ENCODE measurements at regions not wholly inside any gene's neighbourhood (a gene's known extent, or its start where the extent isn't known, plus 50 kb on each side); places are given as distances from the start of the nearest gene placed in this dataset.

DNA sequence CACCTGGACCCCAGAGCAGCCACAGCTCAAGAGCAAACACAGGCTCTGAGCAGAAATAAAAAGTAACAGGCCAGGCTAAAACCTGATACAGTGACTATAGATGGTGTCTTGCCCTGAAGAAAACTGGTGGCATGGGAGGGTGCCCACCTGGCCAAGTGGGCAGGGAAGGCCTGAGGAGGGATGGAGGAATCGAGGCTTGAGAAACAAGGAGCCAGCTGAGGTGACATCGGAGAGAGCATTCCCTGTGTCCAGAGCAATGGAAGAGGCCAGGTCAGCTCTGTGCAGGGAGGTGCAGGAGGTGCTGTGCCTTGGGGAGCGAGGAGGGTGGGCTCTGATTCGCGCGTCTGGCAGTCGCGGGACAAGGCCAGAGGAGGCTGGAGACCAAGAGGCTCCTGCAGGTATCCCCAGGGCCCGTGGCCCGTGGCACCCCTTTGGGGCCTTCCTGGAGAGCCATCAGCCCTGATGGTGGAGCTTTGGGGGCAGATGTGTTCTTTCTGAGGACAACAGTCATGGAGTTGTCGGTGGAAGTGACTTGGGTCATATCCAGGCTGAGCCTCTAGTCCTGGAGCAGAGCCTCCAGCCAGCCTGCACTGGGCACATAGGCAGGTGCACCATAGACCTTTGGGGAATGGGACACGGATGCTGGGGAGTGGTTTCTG, 56.1 kb downstream of the PLXNA1 start:
- DNase-seq: no peak
- Histone ChIP-seq H3K9me3 (ENCODE audit: control extremely low read depth in 1 of 3, control insufficient read depth in 2 of 3, insufficient read depth in 1 of 3, low read length in 2 of 3) (peaks cover 0 to under 1% (median 0%) of the 10 kb centered on the region in 3 donors), H3K79me2 (ENCODE audit: control insufficient read depth, insufficient read depth, low read length) (no peaks in the 10 kb centered on the region), H3K27me3 (replicated peaks in 1 of 4; ENCODE audit: control extremely low read depth in 1 of 4, control insufficient read depth in 3 of 4, insufficient read depth in 4 of 4, low read length in 3 of 4) (no peaks in the 10 kb centered on the region), H3K4me1 (ENCODE audit: control insufficient read depth in 2 of 2, insufficient read depth in 2 of 2, low read length in 2 of 2) (no peaks in the 10 kb centered on the region), H3K9ac (ENCODE audit: low read length) (no peak overlapping the region), H3K27ac (ENCODE audit: low read length in 2 of 2) (no peak overlapping the region), H4K20me1 (ENCODE audit: control insufficient read depth, insufficient read depth, low read length, poor library complexity, severe bottlenecking) (no peaks in the 10 kb centered on the region), H3K4me3 (ENCODE audit: control extremely low read depth in 1 of 5, extremely low read depth in 1 of 5, insufficient read depth in 1 of 5, low read depth in 2 of 5, low read length in 4 of 5) (no peak overlapping the region), H3K36me3 (replicated peaks in 1 of 2; ENCODE audit: control extremely low read depth in 1 of 2, control insufficient read depth in 1 of 2, extremely low read depth in 1 of 2, insufficient read depth in 2 of 2, low read length in 1 of 2) (no peaks in the 10 kb centered on the region), H3K4me2 (replicated peaks; ENCODE audit: low read depth, low read length, poor library complexity, severe bottlenecking) (no peak overlapping the region), H2AFZ (ENCODE audit: insufficient read depth, low read depth, low read length, poor library complexity, severe bottlenecking) (no peak overlapping the region)
- Mint-ChIP-seq H3K4me1 (no peaks in the 10 kb centered on the region), H3K27me3 (no peaks in the 10 kb centered on the region), H3K27ac (no peak overlapping the region), H3K4me3 (no peak overlapping the region), H3K9me3 (ENCODE audit: insufficient read depth) (no peaks in the 10 kb centered on the region)
- intact Hi-C loops (cut with micrococcal nuclease): no loop called here
- TF ChIP-seq EZH2 (IDR thresholded peaks at IDR 0.05; ENCODE audit: borderline replicate concordance, insufficient read depth, low read depth, low read length, poor library complexity, severe bottlenecking): no peak
- TF ChIP-seq, protein P1, sequence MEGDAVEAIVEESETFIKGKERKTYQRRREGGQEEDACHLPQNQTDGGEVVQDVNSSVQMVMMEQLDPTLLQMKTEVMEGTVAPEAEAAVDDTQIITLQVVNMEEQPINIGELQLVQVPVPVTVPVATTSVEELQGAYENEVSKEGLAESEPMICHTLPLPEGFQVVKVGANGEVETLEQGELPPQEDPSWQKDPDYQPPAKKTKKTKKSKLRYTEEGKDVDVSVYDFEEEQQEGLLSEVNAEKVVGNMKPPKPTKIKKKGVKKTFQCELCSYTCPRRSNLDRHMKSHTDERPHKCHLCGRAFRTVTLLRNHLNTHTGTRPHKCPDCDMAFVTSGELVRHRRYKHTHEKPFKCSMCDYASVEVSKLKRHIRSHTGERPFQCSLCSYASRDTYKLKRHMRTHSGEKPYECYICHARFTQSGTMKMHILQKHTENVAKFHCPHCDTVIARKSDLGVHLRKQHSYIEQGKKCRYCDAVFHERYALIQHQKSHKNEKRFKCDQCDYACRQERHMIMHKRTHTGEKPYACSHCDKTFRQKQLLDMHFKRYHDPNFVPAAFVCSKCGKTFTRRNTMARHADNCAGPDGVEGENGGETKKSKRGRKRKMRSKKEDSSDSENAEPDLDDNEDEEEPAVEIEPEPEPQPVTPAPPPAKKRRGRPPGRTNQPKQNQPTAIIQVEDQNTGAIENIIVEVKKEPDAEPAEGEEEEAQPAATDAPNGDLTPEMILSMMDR (IDR thresholded peaks at IDR 0.05): no peak
- ChIA-PET POLR2A (no interaction called here), CTCF (no interaction called here)
- ATAC-seq (ENCODE audit: low read depth): no peak
- 82% methylated on average over 12 of the region's 12 CpGs for WGBS (ENCODE audit: insufficient coverage)

DNA sequence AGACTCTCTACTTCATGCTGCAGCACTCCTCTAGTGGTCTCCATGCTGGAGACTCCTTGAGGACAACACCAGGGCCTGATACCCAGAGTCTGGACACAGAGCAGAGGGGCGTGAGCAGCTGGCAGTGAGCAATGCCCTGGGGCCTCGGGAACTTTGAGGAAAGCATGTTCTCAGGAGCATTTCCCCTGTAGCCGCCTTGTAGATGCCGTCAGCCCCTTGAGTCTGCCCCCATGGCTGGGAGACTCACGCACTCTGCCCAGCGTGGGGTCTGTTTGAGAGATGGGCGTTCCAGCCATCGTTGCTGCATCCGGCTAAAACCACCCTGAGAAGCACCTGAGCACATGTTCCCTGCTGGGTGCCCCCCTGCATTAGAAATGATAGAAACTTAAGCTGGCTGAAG, 56.8 kb downstream of the PLXNA1 start:
- Histone ChIP-seq H3K4me1 (ENCODE audit: control insufficient read depth in 2 of 2, insufficient read depth in 2 of 2, low read length in 2 of 2) (no peaks in the 10 kb centered on the region), H3K9me3 (ENCODE audit: control extremely low read depth in 1 of 3, control insufficient read depth in 2 of 3, insufficient read depth in 1 of 3, low read length in 2 of 3) (peaks cover 0 to 4% (median 0%) of the 10 kb centered on the region in 3 donors), H3K4me3 (ENCODE audit: control extremely low read depth in 1 of 5, extremely low read depth in 1 of 5, insufficient read depth in 1 of 5, low read depth in 2 of 5, low read length in 4 of 5) (no peak overlapping the region), H3K27ac (ENCODE audit: low read length in 2 of 2) (no peak overlapping the region), H3K36me3 (replicated peaks in 1 of 2; ENCODE audit: control extremely low read depth in 1 of 2, control insufficient read depth in 1 of 2, extremely low read depth in 1 of 2, insufficient read depth in 2 of 2, low read length in 1 of 2) (no peaks in the 10 kb centered on the region), H4K20me1 (ENCODE audit: control insufficient read depth, insufficient read depth, low read length, poor library complexity, severe bottlenecking) (no peaks in the 10 kb centered on the region), H3K4me2 (replicated peaks; ENCODE audit: low read depth, low read length, poor library complexity, severe bottlenecking) (no peak overlapping the region), H3K27me3 (replicated peaks in 1 of 4; ENCODE audit: control extremely low read depth in 1 of 4, control insufficient read depth in 3 of 4, insufficient read depth in 4 of 4, low read length in 3 of 4) (no peaks in the 10 kb centered on the region), H3K9ac (ENCODE audit: low read length) (no peak overlapping the region), H2AFZ (ENCODE audit: insufficient read depth, low read depth, low read length, poor library complexity, severe bottlenecking) (no peak overlapping the region), H3K79me2 (ENCODE audit: control insufficient read depth, insufficient read depth, low read length) (no peaks in the 10 kb centered on the region)
- Mint-ChIP-seq H3K9me3 (ENCODE audit: insufficient read depth) (no peaks in the 10 kb centered on the region), H3K27me3 (peaks cover 2% of the 10 kb centered on the region), H3K27ac (no peak overlapping the region), H3K4me1 (no peaks in the 10 kb centered on the region), H3K4me3 (no peak overlapping the region)
- TF ChIP-seq EZH2 (IDR thresholded peaks at IDR 0.05; ENCODE audit: borderline replicate concordance, insufficient read depth, low read depth, low read length, poor library complexity, severe bottlenecking): no peak
- TF ChIP-seq, protein P1 (IDR thresholded peaks at IDR 0.05): no peak
- WGBS (ENCODE audit: insufficient coverage): 95% methylated on average over 9 of the region's 9 CpGs
- ChIA-PET POLR2A (no interaction called here), CTCF (no interaction called here)
- ATAC-seq (ENCODE audit: low read depth) (no peak), DNase-seq (no peak)
- intact Hi-C loops (cut with micrococcal nuclease): no loop called here
